ENCODE measurements at regions not wholly inside any gene's neighbourhood (a gene's known extent, or its start where the extent isn't known, plus 50 kb on each side); places are given as distances from the start of the nearest gene placed in this dataset.

- TF ChIP-seq, protein P1, sequence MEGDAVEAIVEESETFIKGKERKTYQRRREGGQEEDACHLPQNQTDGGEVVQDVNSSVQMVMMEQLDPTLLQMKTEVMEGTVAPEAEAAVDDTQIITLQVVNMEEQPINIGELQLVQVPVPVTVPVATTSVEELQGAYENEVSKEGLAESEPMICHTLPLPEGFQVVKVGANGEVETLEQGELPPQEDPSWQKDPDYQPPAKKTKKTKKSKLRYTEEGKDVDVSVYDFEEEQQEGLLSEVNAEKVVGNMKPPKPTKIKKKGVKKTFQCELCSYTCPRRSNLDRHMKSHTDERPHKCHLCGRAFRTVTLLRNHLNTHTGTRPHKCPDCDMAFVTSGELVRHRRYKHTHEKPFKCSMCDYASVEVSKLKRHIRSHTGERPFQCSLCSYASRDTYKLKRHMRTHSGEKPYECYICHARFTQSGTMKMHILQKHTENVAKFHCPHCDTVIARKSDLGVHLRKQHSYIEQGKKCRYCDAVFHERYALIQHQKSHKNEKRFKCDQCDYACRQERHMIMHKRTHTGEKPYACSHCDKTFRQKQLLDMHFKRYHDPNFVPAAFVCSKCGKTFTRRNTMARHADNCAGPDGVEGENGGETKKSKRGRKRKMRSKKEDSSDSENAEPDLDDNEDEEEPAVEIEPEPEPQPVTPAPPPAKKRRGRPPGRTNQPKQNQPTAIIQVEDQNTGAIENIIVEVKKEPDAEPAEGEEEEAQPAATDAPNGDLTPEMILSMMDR (conservative IDR thresholded peaks at IDR 0.05; ENCODE audit: low read depth, low read length): no peak
- TF ChIP-seq EZH2phosphoT487 (IDR thresholded peaks at IDR 0.05; ENCODE audit: borderline replicate concordance, low read length) (no peak), EZH2 (IDR thresholded peaks at IDR 0.05; ENCODE audit: low read length, unreplicated experiment) (no peak)
Observed at GRCh38 chr9:110086537-110086936, 121.4 kb downstream of the C9orf152 start.

All from PC-3 (cell line).